Gastrocnemius medialis (tissue), 4 donors: ENCODE measurements at regions not wholly inside any gene's neighbourhood (a gene's known extent, or its start where the extent isn't known, plus 50 kb on each side); places are given as distances from the start of the nearest gene placed in this dataset.

ENCODE experiments used
- ATAC-seq, 2 donors: fragments of 150-250 bp; one replicate each; pipeline ENCODE4 v1.9.1; 2016
- DNase-seq, 2 donors: peaks; one replicate each; pipeline ENCODE4 v3.0.0-alpha.2; 2019
- H3K27ac ChIP-seq, 4 donors: fragments of 200-600 bp; sonication (generic); 1 replicate in 1 of 4; 2 replicates in 3 of 4; pipeline ENCODE4 v1.5.1; 2016 to 2018; ENCODE audit warnings: mild to moderate bottlenecking in 2 of 4, moderate library complexity in 1 of 4
- H3K27me3 ChIP-seq, 3 donors: fragments of 200-600 bp; sonication (generic) in 2 of 3; 1 replicate in 1 of 3; 2 replicates in 2 of 3; pipeline versions ENCODE4 v1.5.1 to v1.6.0; 2016 to 2019; ENCODE audit warnings: mild to moderate bottlenecking in 1 of 3, moderate library complexity in 1 of 3
- H3K36me3 ChIP-seq, 2 donors: fragments of 200-600 bp; sonication (generic) in 1 of 2; one replicate each; pipeline ENCODE4 v1.5.1; 2017 to 2018
- H3K4me1 ChIP-seq, 2 donors: fragments of 200-600 bp; sonication (generic) in 1 of 2; one replicate each; pipeline ENCODE4 v1.5.1; 2016 to 2017; ENCODE audit warnings: mild to moderate bottlenecking in 2 of 2
- H3K4me3 ChIP-seq, 4 donors: fragments of 200-600 bp; sonication (generic) in 3 of 4; 1 replicate in 1 of 4; 2 replicates in 3 of 4; pipeline ENCODE4 v1.5.1; 2016 to 2019; ENCODE audit warnings: mild to moderate bottlenecking in 2 of 4
- H3K9me3 ChIP-seq, 3 donors: fragments of 200-600 bp; sonication (generic) in 2 of 3; 1 replicate in 1 of 3; 2 replicates in 2 of 3; pipeline ENCODE4 v1.5.1; 2016 to 2019
- POLR2A ChIP-seq, 2 donors: fragments of 450-650 bp; IDR thresholded peaks; one replicate each; pipeline ENCODE4 v1.6.1; 2017; ENCODE audit warnings: antibody characterized with exemption in 2 of 2, mild to moderate bottlenecking in 2 of 2, moderate library complexity in 2 of 2
- in situ Hi-C, 4 donors: fragments of 200-750 bp; cut with MboI; loops; one replicate each; pipeline versions ENCODE4 v1.15.0 to v1.8.0; 2017; ENCODE audit warnings: low sequenced_read_pairs in 4 of 4
- intact Hi-C: fragments of 100-400 bp; cut with DNase I; formaldehyde crosslinking; loops from one replicate; pipeline ENCODE4 v1.15.1; 2023; ENCODE audit warnings: low total_unique reads
- TF ChIP-seq, protein P1 (sequence below), 5 experiments: fragments of 450-650 bp in 3 of 5; fragments of 200-600 bp in 2 of 5; sonication (generic) in 2 of 5; IDR thresholded peaks in 4 of 5; conservative IDR thresholded peaks in 1 of 5; 1 replicate in 4 of 5; 2 replicates in 1 of 5; pipeline ENCODE4 v1.5.1; 2016 to 2019; ENCODE audit warnings: antibody characterized with exemption in 5 of 5, mild to moderate bottlenecking in 3 of 5, moderate library complexity in 3 of 5

DNA sequence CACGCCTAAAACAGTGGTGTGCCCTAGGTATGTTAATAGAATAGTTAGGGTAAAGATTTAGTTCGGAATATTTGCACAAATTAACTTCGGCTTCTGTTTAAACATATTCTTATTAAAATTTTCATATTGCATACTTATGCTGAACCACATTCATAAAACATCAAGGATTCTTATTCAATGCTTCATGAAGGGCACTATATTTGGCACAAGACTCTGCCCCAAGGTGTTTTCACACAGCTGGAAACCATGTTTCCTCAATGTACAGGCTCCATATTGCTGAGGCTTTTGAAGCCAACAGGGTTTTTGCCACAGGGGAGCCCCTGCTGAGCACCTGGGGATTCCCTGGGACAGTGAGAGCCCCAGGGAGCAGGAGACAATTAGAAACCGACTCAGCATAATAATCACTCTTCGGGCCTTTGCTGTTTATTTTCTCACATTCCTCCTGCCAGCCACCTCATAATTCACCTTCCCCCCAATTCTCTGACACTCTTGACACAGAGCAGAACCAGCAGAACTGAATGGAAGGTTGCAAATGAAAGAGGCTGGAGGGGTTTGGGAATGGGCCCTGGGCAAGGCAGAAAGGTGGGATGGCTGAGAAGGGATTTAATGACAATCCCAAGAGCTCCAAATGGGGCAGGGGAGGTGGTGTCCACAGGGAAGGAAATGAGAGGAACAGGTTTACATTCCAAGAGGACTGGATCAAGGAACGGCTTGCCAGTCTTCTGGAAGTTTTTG, 72.3 kb upstream of the POMP start:
- H3K4me3 ChIP-seq = no peak overlapping the region
- intact Hi-C loops (no loop called here), in situ Hi-C loops (no loop called here)
- TF ChIP-seq POLR2A (IDR thresholded peaks at IDR 0.05) = no peak
- TF ChIP-seq, protein P1, sequence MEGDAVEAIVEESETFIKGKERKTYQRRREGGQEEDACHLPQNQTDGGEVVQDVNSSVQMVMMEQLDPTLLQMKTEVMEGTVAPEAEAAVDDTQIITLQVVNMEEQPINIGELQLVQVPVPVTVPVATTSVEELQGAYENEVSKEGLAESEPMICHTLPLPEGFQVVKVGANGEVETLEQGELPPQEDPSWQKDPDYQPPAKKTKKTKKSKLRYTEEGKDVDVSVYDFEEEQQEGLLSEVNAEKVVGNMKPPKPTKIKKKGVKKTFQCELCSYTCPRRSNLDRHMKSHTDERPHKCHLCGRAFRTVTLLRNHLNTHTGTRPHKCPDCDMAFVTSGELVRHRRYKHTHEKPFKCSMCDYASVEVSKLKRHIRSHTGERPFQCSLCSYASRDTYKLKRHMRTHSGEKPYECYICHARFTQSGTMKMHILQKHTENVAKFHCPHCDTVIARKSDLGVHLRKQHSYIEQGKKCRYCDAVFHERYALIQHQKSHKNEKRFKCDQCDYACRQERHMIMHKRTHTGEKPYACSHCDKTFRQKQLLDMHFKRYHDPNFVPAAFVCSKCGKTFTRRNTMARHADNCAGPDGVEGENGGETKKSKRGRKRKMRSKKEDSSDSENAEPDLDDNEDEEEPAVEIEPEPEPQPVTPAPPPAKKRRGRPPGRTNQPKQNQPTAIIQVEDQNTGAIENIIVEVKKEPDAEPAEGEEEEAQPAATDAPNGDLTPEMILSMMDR (IDR thresholded peaks at IDR 0.05 in 4 of 5, conservative IDR thresholded peaks at IDR 0.05 in 1 of 5) = no peak
- ATAC-seq = no peak
- DNase-seq = no peak
- H3K27me3 ChIP-seq = no peaks in the 10 kb centered on the region
- no peaks in the 10 kb centered on the region for H3K36me3 ChIP-seq
- H3K4me1 ChIP-seq = no peaks in the 10 kb centered on the region
- H3K9me3 ChIP-seq = no peaks in the 10 kb centered on the region
- H3K27ac ChIP-seq = no peak overlapping the region

DNA sequence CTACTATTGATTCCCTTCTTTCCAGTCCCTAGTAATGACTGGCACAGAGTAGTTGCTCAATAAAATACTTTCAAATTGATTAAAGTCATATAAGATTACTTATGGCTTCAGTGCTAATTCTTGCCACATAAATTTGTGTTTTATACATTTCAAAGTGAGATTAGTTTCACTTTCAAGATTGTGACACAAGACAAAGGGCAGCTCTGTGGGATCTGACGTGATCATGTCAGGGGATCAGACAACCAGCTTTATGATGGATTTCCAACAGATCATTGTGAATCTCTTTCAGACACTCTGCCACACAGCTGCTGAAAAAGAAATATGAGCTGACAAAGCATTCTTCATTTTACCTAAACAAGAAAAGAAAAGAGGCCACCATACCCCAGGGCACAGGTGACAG, 73.4 kb upstream of the POMP start:
- H3K4me1 ChIP-seq = no peaks in the 10 kb centered on the region
- intact Hi-C loops = no loop called here
- no peak for ATAC-seq

DNA sequence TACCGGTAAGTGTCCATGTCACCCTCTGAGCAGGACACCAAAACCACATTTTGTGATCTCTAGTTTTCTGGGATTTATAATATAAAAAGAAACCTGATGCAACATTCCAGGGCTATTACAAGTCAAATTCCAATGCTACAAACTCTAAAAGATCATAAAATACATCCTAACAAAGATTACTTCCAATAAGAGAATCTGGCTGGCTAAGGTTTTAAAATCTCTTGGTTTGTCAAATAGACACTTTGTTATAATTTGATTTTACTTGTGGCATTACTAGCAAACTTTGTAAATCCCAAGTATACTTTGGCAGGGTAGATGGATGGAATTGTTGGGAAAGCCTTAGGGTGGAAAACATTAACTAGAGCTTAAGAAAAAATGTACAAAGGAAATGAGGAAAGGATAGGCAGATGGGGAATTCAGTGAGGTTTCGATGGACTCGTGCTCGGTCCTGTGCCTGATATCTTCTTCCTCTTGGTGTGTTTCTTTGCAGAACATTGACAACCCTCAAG, 74.0 kb upstream of the POMP start:
- Histone ChIP-seq H3K4me1 (no peaks in the 10 kb centered on the region), H3K36me3 (no peaks in the 10 kb centered on the region), H3K27ac (no peak overlapping the region), H3K27me3 (no peaks in the 10 kb centered on the region), H3K4me3 (no peak overlapping the region), H3K9me3 (no peaks in the 10 kb centered on the region)
- TF ChIP-seq POLR2A (IDR thresholded peaks at IDR 0.05) = no peak
- TF ChIP-seq, protein P1 (IDR thresholded peaks at IDR 0.05 in 4 of 5, conservative IDR thresholded peaks at IDR 0.05 in 1 of 5) = no peak
- no peak for DNase-seq
- in situ Hi-C loops (no loop called here), intact Hi-C loops (no loop called here)
- ATAC-seq = no peak

More for the DNA sequence above, 73.4 kb upstream of the POMP start:
- Histone ChIP-seq H3K27me3 (no peaks in the 10 kb centered on the region), H3K27ac (no peak overlapping the region), H3K9me3 (no peaks in the 10 kb centered on the region), H3K36me3 (no peaks in the 10 kb centered on the region), H3K4me3 (no peak overlapping the region)
- in situ Hi-C loops = no loop called here
- TF ChIP-seq, protein P1 (IDR thresholded peaks at IDR 0.05 in 4 of 5, conservative IDR thresholded peaks at IDR 0.05 in 1 of 5) = no peak
- no peak for TF ChIP-seq POLR2A (IDR thresholded peaks at IDR 0.05)
- no peak for DNase-seq

DNA sequence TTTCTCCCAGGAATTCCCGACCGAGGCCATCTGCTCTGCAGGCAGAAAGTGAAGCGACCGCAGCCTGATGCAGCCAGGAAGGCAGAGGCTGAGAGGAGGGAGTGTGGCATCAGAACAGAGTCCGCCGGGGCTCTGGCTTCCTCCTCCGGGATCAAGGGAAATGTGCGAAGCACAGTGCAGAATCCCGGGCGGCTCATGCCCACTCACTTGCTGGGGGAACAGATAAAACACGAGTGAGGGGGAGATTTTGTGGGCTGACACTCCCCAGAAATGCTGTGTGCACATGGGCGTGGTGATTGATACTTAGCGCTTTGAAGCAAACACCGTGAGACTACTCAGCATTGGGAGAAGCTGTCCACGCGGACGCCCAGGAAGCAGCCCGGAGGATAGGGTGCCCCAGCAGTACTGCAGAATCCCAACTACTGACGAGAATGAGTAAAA, 75.3 kb upstream of the POMP start:
- H3K4me1 ChIP-seq = no peaks in the 10 kb centered on the region
- no peak overlapping the region for H3K27ac ChIP-seq
- TF ChIP-seq, protein P1 (IDR thresholded peaks at IDR 0.05 in 4 of 5, conservative IDR thresholded peaks at IDR 0.05 in 1 of 5) = no peak
- TF ChIP-seq POLR2A (IDR thresholded peaks at IDR 0.05) = no peak
- ATAC-seq (no peak), DNase-seq (no peak)
- intact Hi-C loops = no loop called here
- H3K27me3 ChIP-seq = no peaks in the 10 kb centered on the region
- no peaks in the 10 kb centered on the region for H3K9me3 ChIP-seq
- no peaks in the 10 kb centered on the region for H3K36me3 ChIP-seq
- in situ Hi-C loops = no loop called here
- H3K4me3 ChIP-seq = no peak overlapping the region
